ENCODE measurements at regions not wholly inside any gene's neighbourhood (a gene's known extent, or its start where the extent isn't known, plus 50 kb on each side); places are given as distances from the start of the nearest gene placed in this dataset.

GRCh38 chr2:7919510-7919909, 762.3 kb upstream of the ID2 start:
- TF ChIP-seq EGR1 (IDR thresholded peaks at IDR 0.05) (no peak), USF1 (IDR thresholded peaks at IDR 0.05) (no peak), YY1 (IDR thresholded peaks at IDR 0.05; ENCODE audit: low read depth) (no peak), TAF1 (IDR thresholded peaks at IDR 0.05; ENCODE audit: low read depth) (no peak), CEBPB (IDR thresholded peaks at IDR 0.05) (no peak), REST (IDR thresholded peaks at IDR 0.05; ENCODE audit: low read depth) (no peak), FOXM1 (IDR thresholded peaks at IDR 0.05; ENCODE audit: borderline replicate concordance, low read depth) (no peak), TEAD4 (IDR thresholded peaks at IDR 0.05) (no peak), ZBTB7A (IDR thresholded peaks at IDR 0.05; ENCODE audit: low read depth) (no peak), NFIC (IDR thresholded peaks at IDR 0.05) (no peak), TCF12 (IDR thresholded peaks at IDR 0.05; ENCODE audit: low read depth) (no peak)

- TF ChIP-seq CREB1 (IDR thresholded peaks at IDR 0.05; ENCODE audit: low read depth) (no peak), TCF12 (IDR thresholded peaks at IDR 0.05; ENCODE audit: low read depth) (no peak), NFIC (IDR thresholded peaks at IDR 0.05) (no peak), MAX (IDR thresholded peaks at IDR 0.05) (no peak), YY1 (IDR thresholded peaks at IDR 0.05; ENCODE audit: low read depth) (no peak), EGR1 (IDR thresholded peaks at IDR 0.05) (no peak), CEBPB (IDR thresholded peaks at IDR 0.05) (no peak), FOXM1 (IDR thresholded peaks at IDR 0.05; ENCODE audit: borderline replicate concordance, low read depth) (no peak), REST (IDR thresholded peaks at IDR 0.05; ENCODE audit: low read depth) (no peak), TEAD4 (IDR thresholded peaks at IDR 0.05) (no peak), RAD21 (IDR thresholded peaks at IDR 0.05; ENCODE audit: low read depth) (no peak), USF1 (IDR thresholded peaks at IDR 0.05) (no peak), EP300 (IDR thresholded peaks at IDR 0.05; ENCODE audit: borderline replicate concordance) (no peak), TAF1 (IDR thresholded peaks at IDR 0.05; ENCODE audit: low read depth) (no peak), ZBTB7A (IDR thresholded peaks at IDR 0.05; ENCODE audit: low read depth) (no peak)
Observed at GRCh38 chr2:7924023-7924762, 757.7 kb upstream of the ID2 start.

DNA sequence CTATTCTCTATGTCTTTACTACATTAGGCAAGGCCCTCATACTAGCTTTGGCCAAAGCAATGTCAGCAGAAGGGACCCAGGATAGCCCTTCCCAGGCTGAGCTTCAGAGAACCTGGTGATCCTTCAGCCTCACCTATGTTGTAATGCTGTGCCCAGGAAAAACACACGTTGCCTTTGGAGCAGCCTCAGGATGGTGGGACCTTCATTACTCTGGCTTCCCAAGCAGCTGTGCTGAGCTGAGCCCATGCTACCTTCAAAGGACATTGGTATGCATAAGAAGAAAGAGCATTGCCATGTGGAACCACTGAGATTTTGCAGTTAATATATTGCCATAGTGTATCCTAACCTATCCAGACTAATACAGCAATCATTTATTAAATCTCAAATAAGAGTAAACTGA, 756.4 kb upstream of the ID2 start:
- TF ChIP-seq NFIC (IDR thresholded peaks at IDR 0.05) (no peak), CEBPB (IDR thresholded peaks at IDR 0.05) (no peak), ZBTB7A (IDR thresholded peaks at IDR 0.05; ENCODE audit: low read depth) (no peak), TCF12 (IDR thresholded peaks at IDR 0.05; ENCODE audit: low read depth) (no peak), EGR1 (IDR thresholded peaks at IDR 0.05) (no peak), USF1 (IDR thresholded peaks at IDR 0.05) (no peak), TAF1 (IDR thresholded peaks at IDR 0.05; ENCODE audit: low read depth) (no peak), YY1 (IDR thresholded peaks at IDR 0.05; ENCODE audit: low read depth) (no peak), CREB1 (IDR thresholded peaks at IDR 0.05; ENCODE audit: low read depth) (no peak), TEAD4 (IDR thresholded peaks at IDR 0.05) (no peak), EP300 (IDR thresholded peaks at IDR 0.05; ENCODE audit: borderline replicate concordance) (no peak), MAX (IDR thresholded peaks at IDR 0.05) (no peak)

GRCh38 chr2:7927691-7928090, 754.2 kb upstream of the ID2 start:
- no peak for TF ChIP-seq RAD21 (IDR thresholded peaks at IDR 0.05; ENCODE audit: low read depth)
- TF ChIP-seq YY1 (IDR thresholded peaks at IDR 0.05; ENCODE audit: low read depth) = no peak
- TF ChIP-seq NFIC (IDR thresholded peaks at IDR 0.05) = no peak
- TF ChIP-seq TAF1 (IDR thresholded peaks at IDR 0.05; ENCODE audit: low read depth) = no peak
- no peak for TF ChIP-seq TCF12 (IDR thresholded peaks at IDR 0.05; ENCODE audit: low read depth)
- TF ChIP-seq ZBTB7A (IDR thresholded peaks at IDR 0.05; ENCODE audit: low read depth) = no peak
- no peak for TF ChIP-seq MAX (IDR thresholded peaks at IDR 0.05)
- TF ChIP-seq TEAD4 (IDR thresholded peaks at IDR 0.05) = no peak

GRCh38 chr2:7929281-7929680, 752.6 kb upstream of the ID2 start:
- TF ChIP-seq CREB1 (IDR thresholded peaks at IDR 0.05; ENCODE audit: low read depth) (no peak), RAD21 (IDR thresholded peaks at IDR 0.05; ENCODE audit: low read depth) (no peak), EP300 (IDR thresholded peaks at IDR 0.05; ENCODE audit: borderline replicate concordance) (no peak), MAX (IDR thresholded peaks at IDR 0.05) (no peak), YY1 (IDR thresholded peaks at IDR 0.05; ENCODE audit: low read depth) (no peak), TEAD4 (IDR thresholded peaks at IDR 0.05) (no peak), USF1 (IDR thresholded peaks at IDR 0.05) (no peak), ZBTB7A (IDR thresholded peaks at IDR 0.05; ENCODE audit: low read depth) (no peak), FOXM1 (IDR thresholded peaks at IDR 0.05; ENCODE audit: borderline replicate concordance, low read depth) (no peak), CEBPB (IDR thresholded peaks at IDR 0.05) (no peak)
